ENCODE measurements at regions not wholly inside any gene's neighbourhood (a gene's known extent, or its start where the extent isn't known, plus 50 kb on each side); places are given as distances from the start of the nearest gene placed in this dataset.

DNA sequence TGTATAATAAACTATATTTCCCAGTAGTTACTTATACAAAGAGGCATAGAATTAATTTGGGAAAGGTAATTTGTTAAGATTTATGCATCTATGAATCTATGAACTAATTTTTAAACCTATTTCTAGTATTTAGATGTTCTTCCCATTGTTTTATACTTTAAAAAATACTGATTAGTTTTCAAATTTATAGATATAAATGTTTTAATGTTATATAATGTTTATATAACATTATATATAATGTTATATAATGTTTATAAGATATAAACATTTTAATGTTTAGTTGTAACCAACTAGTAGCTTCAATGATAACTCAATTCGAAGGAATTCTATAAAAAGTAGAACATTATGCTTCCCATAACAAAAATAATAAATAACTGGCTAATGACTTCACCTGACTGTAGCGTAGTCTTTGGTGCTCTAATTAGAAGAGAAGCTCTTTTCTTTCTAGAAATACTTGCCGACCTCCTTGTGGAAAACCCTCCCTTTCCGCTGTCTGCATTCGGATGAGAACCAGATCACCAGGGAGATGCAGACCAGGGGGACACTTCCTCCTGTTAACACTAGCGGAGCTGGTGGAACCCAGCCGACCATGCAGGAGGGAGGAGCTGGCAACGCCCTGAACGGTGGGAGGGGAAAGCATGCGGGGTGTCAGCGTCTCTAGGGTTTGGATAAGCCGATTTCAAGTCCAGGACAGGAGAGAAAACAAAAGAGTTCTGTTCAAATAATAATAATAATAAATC is 158.4 kb downstream of the OR2B2 start:
- H3K27me3 ChIP-seq (replicated peaks; ENCODE audit: insufficient read depth, low read length): 0 out of 2 replicates have a peak, but pooled peaks cover 7% of the 10 kb centered on the region
- H3K79me2 ChIP-seq (ENCODE audit: low read length): no peaks in the 10 kb centered on the region
- H2AFZ ChIP-seq (ENCODE audit: low read length): peak overlapping the region; percentile 69
- peak; percentile 79 for DNase-seq
- peak overlapping the region; percentile 87 for H3K4me2 ChIP-seq (ENCODE audit: low read depth, low read length)
- no peaks in the 10 kb centered on the region for H3K9me3 ChIP-seq (replicated peaks; ENCODE audit: insufficient read depth, low read length)
- TF ChIP-seq, protein P1, sequence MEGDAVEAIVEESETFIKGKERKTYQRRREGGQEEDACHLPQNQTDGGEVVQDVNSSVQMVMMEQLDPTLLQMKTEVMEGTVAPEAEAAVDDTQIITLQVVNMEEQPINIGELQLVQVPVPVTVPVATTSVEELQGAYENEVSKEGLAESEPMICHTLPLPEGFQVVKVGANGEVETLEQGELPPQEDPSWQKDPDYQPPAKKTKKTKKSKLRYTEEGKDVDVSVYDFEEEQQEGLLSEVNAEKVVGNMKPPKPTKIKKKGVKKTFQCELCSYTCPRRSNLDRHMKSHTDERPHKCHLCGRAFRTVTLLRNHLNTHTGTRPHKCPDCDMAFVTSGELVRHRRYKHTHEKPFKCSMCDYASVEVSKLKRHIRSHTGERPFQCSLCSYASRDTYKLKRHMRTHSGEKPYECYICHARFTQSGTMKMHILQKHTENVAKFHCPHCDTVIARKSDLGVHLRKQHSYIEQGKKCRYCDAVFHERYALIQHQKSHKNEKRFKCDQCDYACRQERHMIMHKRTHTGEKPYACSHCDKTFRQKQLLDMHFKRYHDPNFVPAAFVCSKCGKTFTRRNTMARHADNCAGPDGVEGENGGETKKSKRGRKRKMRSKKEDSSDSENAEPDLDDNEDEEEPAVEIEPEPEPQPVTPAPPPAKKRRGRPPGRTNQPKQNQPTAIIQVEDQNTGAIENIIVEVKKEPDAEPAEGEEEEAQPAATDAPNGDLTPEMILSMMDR (IDR thresholded peaks at IDR 0.05; ENCODE audit: low read length): no peak
- TF ChIP-seq EZH2phosphoT487 (IDR thresholded peaks at IDR 0.05; ENCODE audit: low read length) (no peak), EZH2 (optimal IDR thresholded peaks at IDR 0.05; ENCODE audit: low read depth, low read length) (no peak)
- H3K9me2 ChIP-seq (replicated peaks; ENCODE audit: insufficient read depth, low read length): no peaks in the 10 kb centered on the region
- no peaks in the 10 kb centered on the region for H3K36me3 ChIP-seq (replicated peaks; ENCODE audit: insufficient read depth, low read length)
- no peaks in the 10 kb centered on the region for H3K4me1 ChIP-seq (ENCODE audit: low read length)
- H3K9ac ChIP-seq (ENCODE audit: low read length): peak overlapping the region; percentile 26; the same call in 1 of the 2 replicates
- peak overlapping the region; percentile 68 for H3K4me3 ChIP-seq (ENCODE audit: low read length)
- H4K20me1 ChIP-seq (ENCODE audit: insufficient read depth, low read length): no peaks in the 10 kb centered on the region
- H3F3A ChIP-seq (ENCODE audit: insufficient read depth, low read length): peaks cover 21% of the 10 kb centered on the region
- no peak overlapping the region for H3K27ac ChIP-seq (ENCODE audit: low read length)

DNA sequence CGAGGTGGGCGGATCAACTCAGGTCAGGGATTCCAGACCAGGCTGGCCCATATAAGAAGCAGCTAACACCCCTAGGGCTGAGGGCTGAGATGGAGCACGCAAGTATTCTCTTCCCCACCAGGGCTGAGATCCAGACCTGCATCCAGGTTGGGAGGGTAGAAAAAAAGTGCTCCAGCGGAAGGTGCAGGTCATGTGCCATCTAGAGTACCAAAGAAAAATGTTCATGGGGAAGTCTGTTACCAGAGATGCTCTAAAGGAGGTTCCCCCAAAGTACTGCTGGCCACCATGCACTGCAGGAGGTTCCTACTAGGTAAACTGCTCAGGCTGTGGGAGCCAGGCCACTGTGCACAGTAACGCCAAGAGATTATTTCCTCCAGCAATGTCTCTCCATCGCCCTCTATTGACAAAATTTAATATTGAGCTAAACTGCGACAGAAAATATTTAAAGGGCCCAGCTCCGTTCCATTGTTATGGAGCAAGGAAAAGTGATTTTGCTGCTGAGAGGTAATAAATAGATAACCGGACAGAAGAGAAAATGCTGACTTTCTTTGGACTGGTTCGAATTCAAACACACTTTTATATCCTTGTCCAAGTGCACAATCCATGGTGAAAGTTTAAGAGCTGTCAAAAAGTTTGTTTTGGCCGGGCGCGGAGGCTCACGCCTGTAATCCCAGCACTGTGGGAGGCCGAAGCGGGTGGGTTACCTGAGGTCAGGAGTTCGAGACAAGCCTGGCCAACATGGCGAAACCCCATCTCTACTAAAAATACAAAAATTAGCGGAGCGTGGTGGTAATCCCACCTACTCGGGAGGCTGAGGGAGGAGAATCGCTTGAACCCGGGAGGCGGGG is 159.9 kb downstream of the OR2B2 start:
- peak overlapping the region; percentile 89; the same call in 1 of the 2 replicates for H3K27ac ChIP-seq (ENCODE audit: low read length)
- no peaks in the 10 kb centered on the region for H3K9me3 ChIP-seq (replicated peaks; ENCODE audit: insufficient read depth, low read length)
- no peaks in the 10 kb centered on the region for H3K79me2 ChIP-seq (ENCODE audit: low read length)
- peak; percentile 84 for DNase-seq
- no peaks in the 10 kb centered on the region for H3K36me3 ChIP-seq (replicated peaks; ENCODE audit: insufficient read depth, low read length)
- TF ChIP-seq, protein P1 (IDR thresholded peaks at IDR 0.05; ENCODE audit: low read length): peak; percentile 79
- TF ChIP-seq EZH2 (optimal IDR thresholded peaks at IDR 0.05; ENCODE audit: low read depth, low read length): no peak
- peak overlapping the region; percentile 87; the same call in 1 of the 2 replicates for H3K9ac ChIP-seq (ENCODE audit: low read length)
- no peaks in the 10 kb centered on the region for H3K4me1 ChIP-seq (ENCODE audit: low read length)
- H2AFZ ChIP-seq (ENCODE audit: low read length): peak overlapping the region; percentile 84
- peaks cover 21% of the 10 kb centered on the region for H3F3A ChIP-seq (ENCODE audit: insufficient read depth, low read length)
- H3K27me3 ChIP-seq (replicated peaks; ENCODE audit: insufficient read depth, low read length): 0 out of 2 replicates have a peak, but pooled peaks cover 7% of the 10 kb centered on the region
- peak overlapping the region; percentile 66 for H3K4me2 ChIP-seq (ENCODE audit: low read depth, low read length)
- H3K9me2 ChIP-seq (replicated peaks; ENCODE audit: insufficient read depth, low read length): no peaks in the 10 kb centered on the region
- no peaks in the 10 kb centered on the region for H4K20me1 ChIP-seq (ENCODE audit: insufficient read depth, low read length)
- peak overlapping the region; percentile 81 for H3K4me3 ChIP-seq (ENCODE audit: low read length)

DNA sequence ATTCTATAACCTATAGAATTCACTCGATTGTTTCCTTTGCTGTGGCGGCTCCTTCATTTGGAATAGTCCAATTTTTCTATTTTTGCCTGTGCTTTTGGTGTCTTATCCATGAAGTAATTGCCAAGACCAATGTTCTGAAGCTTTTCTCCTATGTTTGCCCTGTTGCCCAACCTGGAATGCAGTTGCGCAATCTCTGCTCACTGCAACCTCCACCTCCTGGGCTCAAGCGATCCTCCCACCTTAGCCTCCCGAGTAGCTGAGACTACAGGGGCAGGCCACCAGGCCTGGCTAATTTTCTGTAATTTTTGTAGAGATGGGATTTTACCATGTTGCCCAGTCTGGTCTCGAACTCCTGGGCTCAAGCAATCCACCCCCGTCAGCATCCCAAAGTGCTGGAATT is 163.5 kb downstream of the OR2B2 start:
- H3K79me2 ChIP-seq (ENCODE audit: low read length): no peaks in the 10 kb centered on the region
- H3K27me3 ChIP-seq (replicated peaks; ENCODE audit: insufficient read depth, low read length): no peaks in the 10 kb centered on the region
- H3K4me1 ChIP-seq (ENCODE audit: low read length): no peaks in the 10 kb centered on the region
- H3F3A ChIP-seq (ENCODE audit: insufficient read depth, low read length): peaks cover 10% of the 10 kb centered on the region
- H3K4me3 ChIP-seq (ENCODE audit: low read length): no peak overlapping the region
- no peak overlapping the region for H3K9ac ChIP-seq (ENCODE audit: low read length)
- no peak overlapping the region for H2AFZ ChIP-seq (ENCODE audit: low read length)
- DNase-seq: no peak
- H4K20me1 ChIP-seq (ENCODE audit: insufficient read depth, low read length): no peaks in the 10 kb centered on the region
- no peaks in the 10 kb centered on the region for H3K9me3 ChIP-seq (replicated peaks; ENCODE audit: insufficient read depth, low read length)
- TF ChIP-seq EZH2phosphoT487 (IDR thresholded peaks at IDR 0.05; ENCODE audit: low read length): no peak
- no peak for TF ChIP-seq EZH2 (optimal IDR thresholded peaks at IDR 0.05; ENCODE audit: low read depth, low read length)
- TF ChIP-seq, protein P1 (IDR thresholded peaks at IDR 0.05; ENCODE audit: low read length): no peak
- no peak overlapping the region for H3K27ac ChIP-seq (ENCODE audit: low read length)
- no peaks in the 10 kb centered on the region for H3K36me3 ChIP-seq (replicated peaks; ENCODE audit: insufficient read depth, low read length)
- H3K9me2 ChIP-seq (replicated peaks; ENCODE audit: insufficient read depth, low read length): no peaks in the 10 kb centered on the region
- H3K4me2 ChIP-seq (ENCODE audit: low read depth, low read length): no peak overlapping the region
